ENCODE measurements at regions not wholly inside any gene's neighbourhood (a gene's known extent, or its start where the extent isn't known, plus 50 kb on each side); places are given as distances from the start of the nearest gene placed in this dataset.
"Not testable (repeated sequence)": the region's sequence is repeated elsewhere in the genome, so short reads cannot be mapped to it uniquely, and the experiment has no call there.

DNA sequence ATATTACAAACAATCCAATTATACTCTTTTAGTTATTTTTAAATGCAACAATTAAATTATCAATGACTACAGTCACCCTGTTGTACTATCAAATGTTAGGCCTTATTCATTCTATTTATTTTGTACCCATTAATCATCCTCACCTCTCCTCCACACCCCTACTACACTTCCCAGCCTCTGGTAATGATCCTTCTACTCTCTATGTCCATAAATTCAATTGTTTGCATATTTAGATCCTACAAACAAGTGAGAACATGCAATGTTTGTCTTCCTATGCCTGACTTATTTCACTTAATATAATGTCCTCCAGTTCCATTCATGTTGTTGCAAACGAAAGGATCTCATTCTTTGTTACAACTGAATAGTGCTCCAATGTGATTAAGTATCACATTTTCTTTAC is 1414.6 kb downstream of the SLITRK1 start:
- in situ Hi-C loops (cut with MboI; ENCODE audit: low sequenced_read_pairs): no loop called here

- in situ Hi-C loops (cut with MboI; ENCODE audit: low sequenced_read_pairs): not testable (repeated sequence)
Observed at GRCh38 chr13:82459575-82459974, 1422.7 kb downstream of the SLITRK1 start.

GRCh38 chr13:82458169-82458568 is 1424.1 kb downstream of the SLITRK1 start:
- in situ Hi-C loops (cut with MboI; ENCODE audit: low sequenced_read_pairs): no loop called here

- in situ Hi-C loops (cut with MboI; ENCODE audit: low sequenced_read_pairs): not testable (repeated sequence)
Observed at GRCh38 chr13:82457548-82457947, 1424.7 kb downstream of the SLITRK1 start.

GRCh38 chr13:82447416-82448077 is 1434.7 kb downstream of the SLITRK1 start:
- in situ Hi-C loops (cut with MboI; ENCODE audit: low sequenced_read_pairs): no loop called here

- in situ Hi-C loops (cut with MboI; ENCODE audit: low sequenced_read_pairs): no loop called here
Observed at GRCh38 chr13:82439159-82439904, 1442.9 kb downstream of the SLITRK1 start.

DNA sequence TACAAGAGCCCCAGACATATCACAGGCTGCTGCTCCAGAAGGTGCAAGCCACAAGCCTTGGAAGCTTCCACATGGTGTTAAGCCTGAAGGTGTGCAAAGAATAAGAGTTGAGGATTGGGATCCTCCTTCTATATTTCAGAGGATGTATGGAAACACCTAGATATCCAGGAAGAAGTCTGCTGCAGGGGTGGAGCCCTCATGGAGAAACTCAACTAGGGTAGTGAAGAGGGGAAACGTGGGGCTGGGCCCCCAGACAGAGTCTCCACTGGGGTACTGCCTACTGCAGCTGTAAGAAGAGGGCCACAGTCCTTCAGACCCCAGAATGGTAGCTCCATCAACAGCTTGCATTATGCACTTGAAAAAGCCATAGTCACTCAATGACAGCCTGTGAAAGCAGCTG is 1444.0 kb downstream of the SLITRK1 start:
- in situ Hi-C loops (cut with MboI; ENCODE audit: low sequenced_read_pairs): no loop called here

DNA sequence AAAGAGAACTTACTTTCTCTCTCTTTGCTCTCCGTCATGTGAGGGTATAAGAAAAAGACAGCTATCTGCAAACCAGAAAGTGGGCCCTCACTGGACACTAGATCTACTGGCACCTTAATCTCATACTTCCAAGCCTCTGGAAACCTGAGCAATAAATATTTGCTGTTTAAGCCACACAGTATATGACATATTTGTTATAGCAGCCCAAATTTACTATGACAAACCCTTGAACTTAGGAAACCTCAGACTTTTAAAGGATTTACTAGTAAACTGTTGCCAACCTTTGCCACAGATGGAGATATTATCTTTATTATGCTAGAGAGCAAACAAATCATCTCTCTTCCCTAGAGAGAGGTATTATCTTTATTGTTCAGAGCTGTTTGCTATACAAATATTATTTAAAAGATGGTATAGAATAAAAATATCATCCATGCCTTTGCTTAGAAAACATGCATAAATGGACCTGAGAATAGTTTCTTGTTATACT is 1446.1 kb downstream of the SLITRK1 start:
- in situ Hi-C loops (cut with MboI; ENCODE audit: low sequenced_read_pairs): no loop called here

GRCh38 chr13:82432949-82433348 is 1449.3 kb downstream of the SLITRK1 start:
- in situ Hi-C loops (cut with MboI; ENCODE audit: low sequenced_read_pairs): no loop called here

- in situ Hi-C loops (cut with MboI; ENCODE audit: low sequenced_read_pairs): no loop called here
Observed at GRCh38 chr13:82412749-82413148, 1469.5 kb downstream of the SLITRK1 start.

- in situ Hi-C loops (cut with MboI; ENCODE audit: low sequenced_read_pairs): no loop called here
Observed at GRCh38 chr13:82407321-82407720, 1475.0 kb downstream of the SLITRK1 start.

DNA sequence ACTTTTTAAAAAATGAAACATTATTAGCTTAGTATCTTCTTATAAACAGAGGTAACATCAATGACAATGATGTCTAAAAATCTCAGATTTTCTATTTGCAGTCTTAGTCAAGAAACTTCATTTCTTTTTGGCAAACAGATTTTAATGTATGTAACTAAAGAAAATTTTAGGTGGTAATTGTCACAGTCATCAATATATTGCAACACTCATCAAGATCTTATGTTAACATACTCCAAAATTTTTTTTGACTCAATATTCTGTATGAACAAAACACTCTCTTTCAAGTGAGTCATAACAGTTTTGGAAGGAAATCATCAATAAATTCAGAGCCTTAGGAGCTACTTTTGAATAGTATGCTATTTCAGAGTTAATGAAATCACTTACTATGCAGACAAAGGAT is 1507.6 kb downstream of the SLITRK1 start:
- in situ Hi-C loops (cut with MboI; ENCODE audit: low sequenced_read_pairs): no loop called here

DNA sequence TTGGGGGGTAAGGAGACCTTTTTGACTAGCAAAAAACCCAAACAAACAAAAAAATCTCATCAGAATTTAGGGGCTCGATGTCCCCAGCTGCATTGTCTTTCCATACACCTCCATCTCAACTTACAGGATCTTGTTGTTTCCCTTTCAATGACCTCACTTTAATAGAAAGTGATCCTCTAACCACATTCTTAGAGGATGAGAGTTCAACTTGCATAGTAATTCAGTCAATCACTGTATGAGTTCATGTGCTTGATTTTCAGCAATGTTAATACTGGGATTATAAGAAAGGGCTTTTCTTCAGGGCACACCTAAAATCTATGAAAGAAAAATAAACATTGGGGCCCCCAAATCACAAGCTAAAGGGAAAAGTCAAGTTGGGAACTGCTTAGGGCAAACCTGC is 1512.0 kb downstream of the SLITRK1 start:
- in situ Hi-C loops (cut with MboI; ENCODE audit: low sequenced_read_pairs): no loop called here

DNA sequence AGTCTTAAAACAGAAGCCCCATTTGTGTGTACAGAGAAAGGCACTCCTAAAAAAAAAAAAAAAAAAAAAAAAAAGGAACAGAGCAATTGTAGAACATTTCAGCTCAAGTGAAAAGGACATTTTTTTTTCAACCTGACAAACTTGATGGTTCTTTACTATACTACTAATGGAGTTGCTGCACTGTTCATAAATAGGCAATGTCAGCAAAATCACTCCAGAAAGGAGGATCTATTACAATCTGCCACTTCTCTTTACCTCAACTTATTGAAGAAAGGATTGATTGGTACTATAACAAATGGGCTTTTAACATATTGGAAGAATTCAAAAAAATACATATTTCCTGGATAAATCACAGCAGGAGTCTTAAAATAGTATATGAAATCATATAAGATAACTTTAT is 1517.7 kb downstream of the SLITRK1 start:
- in situ Hi-C loops (cut with MboI; ENCODE audit: low sequenced_read_pairs): no loop called here

- in situ Hi-C loops (cut with MboI; ENCODE audit: low sequenced_read_pairs): no loop called here
Observed at GRCh38 chr13:82358284-82358683, 1524.0 kb downstream of the SLITRK1 start.

DNA sequence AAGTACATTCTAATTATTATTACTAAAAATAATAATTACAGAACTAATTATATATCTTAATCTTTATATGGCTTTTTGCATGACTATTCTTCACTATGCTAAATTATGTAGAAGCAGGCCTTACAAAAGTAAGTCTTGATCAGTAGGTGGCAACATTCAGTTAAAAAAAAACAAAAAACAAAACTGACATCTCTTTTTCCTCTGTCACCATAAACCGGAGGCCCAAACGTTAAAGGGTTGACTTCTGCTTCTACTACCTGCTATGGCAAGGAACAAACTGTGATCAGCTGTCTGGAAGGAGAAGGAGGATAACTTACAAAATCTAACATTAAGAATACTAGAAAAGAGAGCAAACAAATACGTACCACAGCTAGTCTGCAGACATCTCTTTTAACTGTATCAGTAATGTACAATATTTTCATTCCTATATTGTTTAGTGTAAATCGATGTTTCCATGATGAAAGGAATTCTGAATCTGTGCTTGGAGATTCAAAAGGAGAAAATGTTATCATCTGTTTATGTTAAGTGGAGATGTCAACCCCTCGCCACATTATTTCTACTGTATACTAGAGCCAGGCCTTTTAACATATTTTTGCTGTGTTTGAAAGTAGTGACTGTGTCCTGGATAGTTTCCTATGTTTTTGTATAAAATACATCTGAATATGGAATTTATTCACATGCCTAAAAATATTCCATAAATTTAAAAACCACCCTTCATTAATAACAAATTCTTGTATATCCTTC is 1525.4 kb downstream of the SLITRK1 start:
- in situ Hi-C loops (cut with MboI; ENCODE audit: low sequenced_read_pairs): no loop called here

GRCh38 chr13:82344867-82345266 is 1537.4 kb downstream of the SLITRK1 start:
- in situ Hi-C loops (cut with MboI; ENCODE audit: low sequenced_read_pairs): no loop called here

GRCh38 chr13:82341116-82341515 is 1541.2 kb downstream of the SLITRK1 start:
- in situ Hi-C loops (cut with MboI; ENCODE audit: low sequenced_read_pairs): no loop called here

- in situ Hi-C loops (cut with MboI; ENCODE audit: low sequenced_read_pairs): no loop called here
Observed at GRCh38 chr13:82330499-82330898, 1551.8 kb downstream of the SLITRK1 start.

DNA sequence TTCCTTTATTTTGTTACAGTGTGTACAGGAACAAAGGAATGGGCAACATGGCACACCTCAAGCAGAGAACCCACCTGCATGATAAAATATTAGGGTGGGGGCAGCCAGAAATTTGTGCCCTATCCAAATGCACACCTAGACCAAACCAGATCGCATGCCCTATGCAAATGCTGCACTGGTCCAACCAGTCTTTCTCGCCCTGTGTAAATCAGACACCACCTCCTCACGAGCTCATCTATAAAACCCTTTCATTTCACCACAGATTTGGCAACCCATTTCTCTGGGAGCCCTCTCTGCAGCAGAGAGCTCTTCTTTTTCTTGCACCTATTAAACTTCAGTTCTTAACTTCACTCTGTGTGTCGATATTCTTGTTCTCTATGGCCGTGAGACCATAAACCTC is 1559.2 kb downstream of the SLITRK1 start:
- in situ Hi-C loops (cut with MboI; ENCODE audit: low sequenced_read_pairs): no loop called here

DNA sequence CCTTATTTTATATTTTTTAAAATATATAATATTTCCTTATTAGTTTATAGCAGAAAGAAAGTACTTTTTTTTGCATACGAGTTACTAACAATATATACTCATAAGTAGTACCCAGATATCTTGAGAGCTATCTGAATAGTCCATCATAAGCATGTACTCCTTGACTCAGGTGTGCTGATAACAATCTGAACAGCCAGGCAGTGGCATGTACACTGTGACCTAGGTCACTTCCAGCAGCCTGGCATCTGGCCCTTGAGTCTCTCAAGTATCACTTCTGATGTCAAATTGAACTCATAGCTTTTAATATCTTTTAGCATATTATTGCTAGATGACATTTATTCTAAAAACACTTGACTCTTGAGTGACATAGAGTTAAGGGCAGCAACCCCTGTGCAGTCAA is 1576.7 kb downstream of the SLITRK1 start:
- in situ Hi-C loops (cut with MboI; ENCODE audit: low sequenced_read_pairs): no loop called here

GRCh38 chr13:82298106-82298505 is 1584.2 kb downstream of the SLITRK1 start:
- in situ Hi-C loops (cut with MboI; ENCODE audit: low sequenced_read_pairs): no loop called here

Measured in HL-60/S4 treated with phorbol 12-myristate 13-acetate at 8.2 ng/mL for 4 days and 3 days (cell line).